Omental fat pad (tissue), 3 donors: ENCODE measurements at regions not wholly inside any gene's neighbourhood (a gene's known extent, or its start where the extent isn't known, plus 50 kb on each side); places are given as distances from the start of the nearest gene placed in this dataset.
"Not testable (repeated sequence)": the region's sequence is repeated elsewhere in the genome, so short reads cannot be mapped to it uniquely, and the experiment has no call there.

ENCODE experiments used
- ATAC-seq: fragments of 150-250 bp; one replicate; pipeline ENCODE4 v1.9.1; 2016; ENCODE audit warnings: mild to moderate bottlenecking, moderate library complexity; ENCODE audit not compliant: low FRiP score
- DNase-seq: peaks from one replicate; pipeline ENCODE4 v3.0.0-alpha.2; 2019; ENCODE audit warnings: low spot score
- TF ChIP-seq, protein P1 (sequence below), 3 donors: fragments of 450-650 bp; IDR thresholded peaks; one replicate each; pipeline ENCODE4 v1.5.1; 2016 to 2017; ENCODE audit warnings: antibody characterized with exemption in 3 of 3, mild to moderate bottlenecking in 3 of 3, moderate library complexity in 2 of 3

DNA sequence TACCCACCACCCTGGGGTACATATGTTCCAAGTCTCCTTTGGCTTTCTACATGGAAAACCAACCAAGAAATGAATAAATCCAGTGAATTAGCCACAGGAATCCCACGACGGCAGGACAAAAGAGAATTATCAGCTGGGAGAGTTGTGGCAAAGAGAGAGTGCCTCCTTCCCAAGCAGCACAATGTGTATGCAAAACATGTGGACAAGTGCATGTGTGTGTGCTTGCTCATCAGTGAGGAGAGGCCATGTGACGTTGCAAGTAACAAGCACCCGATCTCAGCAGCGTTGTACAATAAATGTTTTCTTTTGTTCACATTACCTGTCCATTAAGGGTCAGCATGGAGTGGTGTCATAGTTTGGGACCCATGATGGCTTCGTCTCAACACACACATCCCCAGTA is 50.0 kb upstream of the EMX2 start:
- TF ChIP-seq, protein P1, sequence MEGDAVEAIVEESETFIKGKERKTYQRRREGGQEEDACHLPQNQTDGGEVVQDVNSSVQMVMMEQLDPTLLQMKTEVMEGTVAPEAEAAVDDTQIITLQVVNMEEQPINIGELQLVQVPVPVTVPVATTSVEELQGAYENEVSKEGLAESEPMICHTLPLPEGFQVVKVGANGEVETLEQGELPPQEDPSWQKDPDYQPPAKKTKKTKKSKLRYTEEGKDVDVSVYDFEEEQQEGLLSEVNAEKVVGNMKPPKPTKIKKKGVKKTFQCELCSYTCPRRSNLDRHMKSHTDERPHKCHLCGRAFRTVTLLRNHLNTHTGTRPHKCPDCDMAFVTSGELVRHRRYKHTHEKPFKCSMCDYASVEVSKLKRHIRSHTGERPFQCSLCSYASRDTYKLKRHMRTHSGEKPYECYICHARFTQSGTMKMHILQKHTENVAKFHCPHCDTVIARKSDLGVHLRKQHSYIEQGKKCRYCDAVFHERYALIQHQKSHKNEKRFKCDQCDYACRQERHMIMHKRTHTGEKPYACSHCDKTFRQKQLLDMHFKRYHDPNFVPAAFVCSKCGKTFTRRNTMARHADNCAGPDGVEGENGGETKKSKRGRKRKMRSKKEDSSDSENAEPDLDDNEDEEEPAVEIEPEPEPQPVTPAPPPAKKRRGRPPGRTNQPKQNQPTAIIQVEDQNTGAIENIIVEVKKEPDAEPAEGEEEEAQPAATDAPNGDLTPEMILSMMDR (IDR thresholded peaks at IDR 0.05), result no peak
- DNase-seq (no peak), ATAC-seq (no peak)

- ATAC-seq (no peak), DNase-seq (no peak)
- TF ChIP-seq, protein P1 (IDR thresholded peaks at IDR 0.05), result no peak
These were observed 54.5 kb upstream of the EMX2 start for GRCh38 chr10:117488004-117488403.

DNA sequence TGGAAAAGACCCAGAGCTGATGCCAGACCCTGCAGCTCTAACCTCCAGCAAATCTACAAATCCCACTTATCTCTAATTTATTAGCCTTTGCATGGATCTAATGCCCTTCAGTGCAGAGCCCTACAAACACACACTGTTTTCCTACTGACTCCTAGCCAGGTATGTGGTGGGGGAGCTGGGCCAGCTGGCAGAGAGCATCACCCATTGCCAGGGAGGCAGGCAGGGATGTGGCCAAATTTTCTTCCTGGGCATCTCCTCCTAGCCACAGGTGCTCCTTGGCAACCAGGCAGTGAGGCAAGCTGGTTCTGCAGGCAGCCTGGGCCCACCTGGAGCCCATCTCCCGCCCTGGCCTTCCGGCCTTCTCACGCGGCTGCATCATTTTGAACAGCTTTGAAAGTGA is 55.9 kb upstream of the EMX2 start:
- TF ChIP-seq, protein P1 (IDR thresholded peaks at IDR 0.05), result no peak
- ATAC-seq (no peak), DNase-seq (no peak)

DNA sequence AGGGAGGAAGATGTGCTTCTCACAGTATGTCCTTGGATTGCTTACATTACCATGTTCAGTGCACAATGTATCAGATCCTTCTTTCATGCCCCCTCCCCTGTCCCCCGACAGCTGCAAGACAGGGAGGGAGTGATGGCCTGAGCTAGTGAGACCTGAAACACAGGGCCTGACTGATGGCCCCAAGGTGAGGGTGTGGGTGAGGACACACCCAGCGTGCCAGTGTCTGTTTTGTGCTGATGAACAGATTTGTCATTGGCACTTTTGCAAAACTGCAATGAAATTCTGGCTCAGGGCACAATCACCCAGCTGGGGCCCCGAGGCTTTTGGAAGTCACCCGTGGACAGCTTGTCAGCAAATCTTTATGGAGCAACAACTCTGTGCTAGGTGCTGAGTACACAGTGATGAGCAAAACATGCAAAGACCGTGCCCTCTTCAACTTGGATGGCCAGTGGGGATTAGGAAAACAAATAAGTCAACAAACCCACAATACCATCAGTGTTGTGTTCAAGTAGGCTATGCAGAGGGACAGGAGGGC is 59.4 kb upstream of the EMX2 start:
- ATAC-seq (no peak), DNase-seq (no peak)
- TF ChIP-seq, protein P1 (IDR thresholded peaks at IDR 0.05), result no peak

DNA sequence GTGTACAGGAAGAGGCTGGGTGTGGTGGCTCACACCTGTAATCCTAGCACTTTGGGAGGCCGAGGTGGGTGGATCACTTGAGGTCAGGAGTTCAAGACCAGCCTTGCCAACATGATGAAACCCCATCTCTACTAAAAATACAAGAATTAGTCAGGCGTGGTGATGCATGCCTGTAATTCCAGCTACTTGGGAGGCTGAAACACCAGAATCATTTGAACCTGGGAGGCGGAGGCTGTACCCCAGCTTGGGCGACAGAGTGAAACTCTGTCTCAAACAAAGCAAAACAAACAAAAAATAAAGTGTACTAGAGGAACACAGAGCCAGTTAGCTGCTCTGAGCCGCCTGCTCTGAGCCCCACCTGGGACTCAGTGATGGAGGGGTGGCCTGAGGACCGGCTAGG is 61.5 kb upstream of the EMX2 start:
- DNase-seq, ATAC-seq: not testable (repeated sequence)

DNA sequence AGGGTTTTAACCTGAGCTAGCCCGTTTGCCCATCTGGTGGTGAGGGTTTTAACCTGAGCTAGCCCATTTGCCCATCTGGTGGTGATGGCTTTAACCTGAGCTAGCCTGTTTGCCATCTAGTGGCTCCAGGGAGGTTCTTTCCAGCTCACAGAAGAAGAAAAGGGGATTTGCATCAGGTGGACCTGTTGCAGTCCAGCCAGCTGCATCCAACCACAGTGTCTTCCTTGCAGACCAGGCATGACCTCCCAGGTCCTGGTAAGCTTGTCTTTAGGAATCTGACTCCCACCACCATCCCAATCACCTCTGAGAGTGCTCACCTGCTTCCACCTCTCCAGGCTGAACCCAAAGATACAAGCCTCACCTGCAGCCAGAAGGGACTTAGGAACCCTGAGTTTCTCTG is 62.4 kb upstream of the EMX2 start:
- TF ChIP-seq, protein P1 (IDR thresholded peaks at IDR 0.05), result no peak
- no peak for DNase-seq
- no peak for ATAC-seq

GRCh38 chr10:117477961-117478670 is 64.4 kb upstream of the EMX2 start:
- TF ChIP-seq, protein P1 (IDR thresholded peaks at IDR 0.05), result no peak
- no peak for DNase-seq
- ATAC-seq, result no peak
